Stimulated activated CD8-positive, alpha-beta memory T cell treated with anti-CD3 and anti-CD28 coated beads, Interleukin-4, amount 100 ng/mL, for 4 hours (primary cell): ENCODE measurements at regions not wholly inside any gene's neighbourhood (a gene's known extent, or its start where the extent isn't known, plus 50 kb on each side); places are given as distances from the start of the nearest gene placed in this dataset.

Experiments
- DNase-seq, 2 donors: peaks; one replicate each; pipeline ENCODE4 v3.0.0-alpha.2; 2020; ENCODE audit warnings: low read depth in 2 of 2, low spot score in 1 of 2

GRCh38 chr2:71938108-71938507 lies 209.6 kb downstream of the CYP26B1 start:
- no peak for DNase-seq

GRCh38 chr2:71937396-71937795 lies 210.3 kb downstream of the CYP26B1 start:
- no peak for DNase-seq

- DNase-seq = no peak
These were observed 211.3 kb downstream of the CYP26B1 start for GRCh38 chr2:71936076-71937030.

GRCh38 chr2:71935262-71935848 lies 212.3 kb downstream of the CYP26B1 start:
- no peak for DNase-seq

- no peak for DNase-seq
These were observed 212.9 kb downstream of the CYP26B1 start for GRCh38 chr2:71934595-71935261.

- no peak for DNase-seq
These were observed 213.4 kb downstream of the CYP26B1 start for GRCh38 chr2:71934320-71934593.

GRCh38 chr2:71933467-71934319 lies 214.0 kb downstream of the CYP26B1 start:
- DNase-seq = no peak

GRCh38 chr2:71932780-71933466 lies 214.7 kb downstream of the CYP26B1 start:
- DNase-seq = no peak

GRCh38 chr2:71932037-71932779 lies 215.5 kb downstream of the CYP26B1 start:
- no peak for DNase-seq

GRCh38 chr2:71930049-71930681 lies 217.5 kb downstream of the CYP26B1 start:
- no peak for DNase-seq

- DNase-seq = no peak
These were observed 218.2 kb downstream of the CYP26B1 start for GRCh38 chr2:71929482-71929772.

- no peak for DNase-seq
These were observed 218.8 kb downstream of the CYP26B1 start for GRCh38 chr2:71928734-71929481.

GRCh38 chr2:71927757-71928715 lies 219.6 kb downstream of the CYP26B1 start:
- DNase-seq = no peak

- DNase-seq = no peak
These were observed 220.5 kb downstream of the CYP26B1 start for GRCh38 chr2:71926876-71927756.

- DNase-seq = no peak
These were observed 221.6 kb downstream of the CYP26B1 start for GRCh38 chr2:71926089-71926447.

- DNase-seq = no peak
These were observed 222.2 kb downstream of the CYP26B1 start for GRCh38 chr2:71925268-71926088.
